Cardiac muscle cell (in vitro differentiated cells and primary cell): ENCODE measurements at regions not wholly inside any gene's neighbourhood (a gene's known extent, or its start where the extent isn't known, plus 50 kb on each side); places are given as distances from the start of the nearest gene placed in this dataset.
A peak's percentile ranks its signal among the peaks of the same experiment; 100 is the strongest.

ENCODE experiments used
- DNase-seq, 2 donors: peaks; one replicate each; pipeline versions ENCODE4 v3.0.0 to v3.0.0-alpha.2; 2010 to 2017; ENCODE audit warnings: low read depth in 1 of 2, low spot score in 1 of 2
- H3K27ac ChIP-seq: fragments of 200-600 bp; sonication (generic); 2 replicates; pipeline ENCODE4 v1.5.1; 2016
- H3K27me3 ChIP-seq: fragments of 200-600 bp; sonication (generic); 2 replicates; pipeline ENCODE4 v1.6.0; 2016; ENCODE audit warnings: control low read depth
- H3K36me3 ChIP-seq: fragments of 200-600 bp; sonication (generic); 2 replicates; pipeline ENCODE4 v1.5.1; 2016; ENCODE audit warnings: control low read depth
- H3K4me1 ChIP-seq: fragments of 200-600 bp; sonication (generic); 2 replicates; pipeline ENCODE4 v1.8.1; 2017; ENCODE audit warnings: low read depth, mild to moderate bottlenecking, mixed run types
- H3K4me3 ChIP-seq: fragments of 200-600 bp; sonication (generic); 2 replicates; pipeline ENCODE4 v1.5.1; 2016; ENCODE audit warnings: mild to moderate bottlenecking
- H3K9me3 ChIP-seq: fragments of 200-600 bp; sonication (generic); 2 replicates; pipeline ENCODE4 v1.5.1; 2017; ENCODE audit warnings: low read depth, mild to moderate bottlenecking, control low read depth
- CTCF ChIP-seq: IDR thresholded peaks from 2 replicates; pipeline ENCODE4 v1.5.1; 2012; ENCODE audit warnings: low read depth, mild to moderate bottlenecking, low read length

- no peak overlapping the region for H3K4me3 ChIP-seq
- peaks cover 2% of the 10 kb centered on the region for H3K27me3 ChIP-seq
- H3K9me3 ChIP-seq = no peaks in the 10 kb centered on the region
- no peak overlapping the region for H3K27ac ChIP-seq
- H3K36me3 ChIP-seq = no peaks in the 10 kb centered on the region
- no peak for DNase-seq
- H3K4me1 ChIP-seq = no peaks in the 10 kb centered on the region
- no peak for TF ChIP-seq CTCF
Observed at GRCh38 chr13:111036665-111037064, 78.4 kb upstream of the ARHGEF7 start.

GRCh38 chr13:111035861-111036260 lies 79.2 kb upstream of the ARHGEF7 start:
- H3K4me3 ChIP-seq = no peak overlapping the region
- H3K27me3 ChIP-seq = peaks cover 2% of the 10 kb centered on the region
- TF ChIP-seq CTCF = no peak
- H3K27ac ChIP-seq = no peak overlapping the region
- DNase-seq = no peak
- no peaks in the 10 kb centered on the region for H3K9me3 ChIP-seq
- H3K4me1 ChIP-seq = no peaks in the 10 kb centered on the region
- no peaks in the 10 kb centered on the region for H3K36me3 ChIP-seq

- Histone ChIP-seq H3K9me3 (no peaks in the 10 kb centered on the region), H3K36me3 (no peaks in the 10 kb centered on the region), H3K4me3 (no peak overlapping the region), H3K27ac (no peak overlapping the region), H3K27me3 (peaks cover 2% of the 10 kb centered on the region), H3K4me1 (no peaks in the 10 kb centered on the region)
- no peak for DNase-seq
- TF ChIP-seq CTCF = no peak
Observed at GRCh38 chr13:111034811-111035210, 80.3 kb upstream of the ARHGEF7 start.

- H3K4me1 ChIP-seq = no peaks in the 10 kb centered on the region
- no peak for DNase-seq
- no peaks in the 10 kb centered on the region for H3K36me3 ChIP-seq
- H3K9me3 ChIP-seq = no peaks in the 10 kb centered on the region
- TF ChIP-seq CTCF = no peak
- H3K27me3 ChIP-seq = peaks cover 2% of the 10 kb centered on the region
- H3K4me3 ChIP-seq = no peak overlapping the region
- no peak overlapping the region for H3K27ac ChIP-seq
Observed at GRCh38 chr13:111033172-111034130, 81.7 kb upstream of the ARHGEF7 start.

GRCh38 chr13:111031531-111031961 lies 83.6 kb upstream of the ARHGEF7 start:
- Histone ChIP-seq H3K9me3 (no peaks in the 10 kb centered on the region), H3K27ac (no peak overlapping the region), H3K4me1 (no peaks in the 10 kb centered on the region), H3K27me3 (peaks cover 2% of the 10 kb centered on the region), H3K4me3 (no peak overlapping the region), H3K36me3 (no peaks in the 10 kb centered on the region)
- TF ChIP-seq CTCF = no peak
- peak in 1 of 2 donors; percentile 47 for DNase-seq
